A673 (cell line): ENCODE measurements at regions not wholly inside any gene's neighbourhood (a gene's known extent, or its start where the extent isn't known, plus 50 kb on each side); places are given as distances from the start of the nearest gene placed in this dataset.

Source experiments
- BruUV-seq: library from RNA; stranded (reverse); fragments of 400-500 nt; replicated peaks from 2 replicates; lab custom pipeline; 2021; lab: Mats Ljungman, UMichigan
- CTCF ChIA-PET: fragments of 300-600 bp; sonication (Branson Sonifier 250); formaldehyde crosslinking; loops from one replicate; lab custom pipeline; 2022; ENCODE audit warnings: antibody characterized with exemption; lab: Charles Lee
- POLR2A ChIA-PET: fragments of 300-600 bp; sonication (Branson Sonifier 250); formaldehyde crosslinking; loops from one replicate; lab custom pipeline; 2022; ENCODE audit warnings: antibody characterized with exemption; ENCODE audit not compliant: low non-redundant PET; lab: Charles Lee
- DNase-seq: peaks from one replicate; pipeline ENCODE4 v3.0.0-alpha.2; 2015; ENCODE audit warnings: low spot score
- H3K27ac ChIP-seq: fragments of 200-600 bp; sonication (generic); 2 replicates; pipeline ENCODE4 v1.5.1; 2016; ENCODE audit warnings: mixed run types, low read depth, mild to moderate bottlenecking, mixed read lengths, antibody characterized with exemption, low read length; ENCODE audit not compliant: poor library complexity, severe bottlenecking
- H3K27me3 ChIP-seq: fragments of 200-600 bp; sonication (generic); replicated peaks from 2 replicates; pipeline ENCODE4 v1.6.1; 2017; ENCODE audit warnings: mixed run types, low read depth, mild to moderate bottlenecking, mixed read lengths, antibody characterized with exemption, low read length; ENCODE audit not compliant: insufficient read depth, poor library complexity
- H3K36me3 ChIP-seq: fragments of 200-600 bp; sonication (generic); 2 replicates; pipeline ENCODE4 v1.6.1; 2016; ENCODE audit warnings: mixed run types, mild to moderate bottlenecking, mixed read lengths, antibody characterized with exemption, low read length; ENCODE audit not compliant: insufficient read depth, poor library complexity, severe bottlenecking
- H3K4me1 ChIP-seq: fragments of 200-600 bp; sonication (generic); 2 replicates; pipeline ENCODE4 v1.6.1; 2017; ENCODE audit warnings: mixed run types, mild to moderate bottlenecking, mixed read lengths, antibody characterized with exemption, low read length; ENCODE audit not compliant: insufficient read depth, poor library complexity, severe bottlenecking
- H3K4me3 ChIP-seq: fragments of 200-600 bp; sonication (generic); 2 replicates; pipeline ENCODE4 v1.5.1; 2016; ENCODE audit warnings: low read depth, mixed run types, mild to moderate bottlenecking, mixed read lengths, low read length; ENCODE audit not compliant: poor library complexity, severe bottlenecking
- H3K9me3 ChIP-seq: fragments of 200-600 bp; sonication (generic); 2 replicates; pipeline ENCODE4 v1.6.1; 2016; ENCODE audit warnings: mixed run types, low read depth, mild to moderate bottlenecking, mixed read lengths, antibody characterized with exemption, low read length; ENCODE audit not compliant: poor library complexity, severe bottlenecking
- EZH2 ChIP-seq: fragments of 200-600 bp; sonication (generic); IDR thresholded peaks from 2 replicates; pipeline ENCODE4 v1.6.1; 2017; ENCODE audit warnings: borderline replicate concordance, low read depth, mild to moderate bottlenecking, mixed read lengths, antibody characterized with exemption, low read length; ENCODE audit not compliant: poor library complexity, severe bottlenecking
- intact Hi-C: fragments of 100-400 bp; cut with micrococcal nuclease; formaldehyde crosslinking; loops from one replicate; pipeline ENCODE4 v1.10.0; 2022; ENCODE audit not compliant: unreplicated experiment
- TF ChIP-seq, protein P1 (sequence below): fragments of 300-800, 200-600 bp; sonication (generic); conservative IDR thresholded peaks from 2 replicates; pipeline ENCODE4 v1.5.1; 2017; ENCODE audit warnings: low read depth, mild to moderate bottlenecking, antibody characterized with exemption, low read length, moderate library complexity, mixed read lengths

DNA sequence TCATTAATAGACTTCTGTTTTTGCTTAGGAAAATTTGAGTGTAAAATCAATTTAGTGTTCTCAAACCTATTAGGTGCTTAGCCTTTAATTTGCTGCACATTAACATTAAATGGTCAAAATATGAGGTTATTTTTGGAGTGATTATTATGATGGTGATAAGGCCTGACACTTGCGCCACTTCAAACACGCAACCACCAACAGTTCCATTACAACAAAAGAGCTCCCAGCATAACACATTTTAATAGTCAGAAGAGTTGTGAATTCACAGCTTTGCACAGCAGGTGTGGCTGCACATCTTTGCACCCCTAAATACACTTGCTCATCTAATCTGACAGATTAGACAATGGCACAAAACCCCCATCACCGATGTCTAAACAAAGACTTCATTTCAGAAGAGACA, 940.7 kb downstream of the NR2F1-AS1 start:
- no peak overlapping the region for H3K27ac ChIP-seq
- no TSS peak for BruUV-seq
- no peaks in the 10 kb centered on the region for H3K9me3 ChIP-seq
- TF ChIP-seq, protein P1, sequence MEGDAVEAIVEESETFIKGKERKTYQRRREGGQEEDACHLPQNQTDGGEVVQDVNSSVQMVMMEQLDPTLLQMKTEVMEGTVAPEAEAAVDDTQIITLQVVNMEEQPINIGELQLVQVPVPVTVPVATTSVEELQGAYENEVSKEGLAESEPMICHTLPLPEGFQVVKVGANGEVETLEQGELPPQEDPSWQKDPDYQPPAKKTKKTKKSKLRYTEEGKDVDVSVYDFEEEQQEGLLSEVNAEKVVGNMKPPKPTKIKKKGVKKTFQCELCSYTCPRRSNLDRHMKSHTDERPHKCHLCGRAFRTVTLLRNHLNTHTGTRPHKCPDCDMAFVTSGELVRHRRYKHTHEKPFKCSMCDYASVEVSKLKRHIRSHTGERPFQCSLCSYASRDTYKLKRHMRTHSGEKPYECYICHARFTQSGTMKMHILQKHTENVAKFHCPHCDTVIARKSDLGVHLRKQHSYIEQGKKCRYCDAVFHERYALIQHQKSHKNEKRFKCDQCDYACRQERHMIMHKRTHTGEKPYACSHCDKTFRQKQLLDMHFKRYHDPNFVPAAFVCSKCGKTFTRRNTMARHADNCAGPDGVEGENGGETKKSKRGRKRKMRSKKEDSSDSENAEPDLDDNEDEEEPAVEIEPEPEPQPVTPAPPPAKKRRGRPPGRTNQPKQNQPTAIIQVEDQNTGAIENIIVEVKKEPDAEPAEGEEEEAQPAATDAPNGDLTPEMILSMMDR = no peak
- TF ChIP-seq EZH2 = no peak
- DNase-seq = no peak
- H3K27me3 ChIP-seq = no peaks in the 10 kb centered on the region
- no peak overlapping the region for H3K4me3 ChIP-seq
- H3K36me3 ChIP-seq = no peaks in the 10 kb centered on the region
- peaks cover 7% of the 10 kb centered on the region for H3K4me1 ChIP-seq
- ChIA-PET CTCF (no interaction called here), POLR2A (no interaction called here)
- intact Hi-C loops = no loop called here

DNA sequence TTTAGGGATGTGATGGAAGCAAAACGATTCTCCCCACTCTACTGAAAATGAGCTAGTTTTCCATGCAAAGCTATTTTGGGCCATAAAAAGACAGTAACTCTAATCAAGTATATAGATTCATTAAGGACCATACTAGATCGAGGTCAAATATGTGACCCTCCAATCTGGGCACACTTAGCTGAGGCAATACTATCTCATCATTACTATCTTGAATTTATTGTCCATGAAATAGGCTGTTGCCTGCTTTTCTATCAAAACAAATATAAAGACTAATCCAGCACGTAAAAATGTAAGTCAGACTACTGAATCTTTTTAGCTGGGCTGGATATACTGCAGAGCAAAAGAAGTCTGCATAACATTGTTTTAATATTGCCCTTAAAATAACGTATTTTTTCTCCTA, 943.1 kb downstream of the NR2F1-AS1 start:
- intact Hi-C loops = no loop called here
- no peaks in the 10 kb centered on the region for H3K36me3 ChIP-seq
- H3K4me1 ChIP-seq = peaks cover 7% of the 10 kb centered on the region
- CTCF ChIA-PET = no interaction called here
- no peak for DNase-seq
- no TSS peak for BruUV-seq
- no peak overlapping the region for H3K27ac ChIP-seq
- no peaks in the 10 kb centered on the region for H3K9me3 ChIP-seq
- POLR2A ChIA-PET = no interaction called here
- no peak for TF ChIP-seq EZH2
- TF ChIP-seq, protein P1 = no peak
- H3K4me3 ChIP-seq = no peak overlapping the region
- no peaks in the 10 kb centered on the region for H3K27me3 ChIP-seq

DNA sequence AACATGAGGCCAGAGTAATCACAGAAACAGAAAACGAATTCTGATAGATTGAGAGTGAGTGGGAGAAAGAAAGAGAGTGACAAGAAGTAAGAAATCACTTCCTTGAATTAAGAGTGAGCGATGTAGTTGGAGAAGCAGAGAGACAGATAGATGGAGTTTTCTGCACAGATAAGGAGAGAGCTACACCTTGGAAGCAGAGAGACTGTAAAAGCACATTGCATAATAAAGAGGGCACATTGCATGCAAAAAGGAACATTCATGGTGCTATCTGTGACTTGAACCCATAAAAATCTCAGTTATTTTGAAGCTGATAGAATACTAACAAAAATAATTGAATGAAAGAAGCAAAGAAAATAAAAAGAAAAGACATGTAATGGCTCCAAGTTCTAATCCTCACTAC, 943.8 kb downstream of the NR2F1-AS1 start:
- Histone ChIP-seq H3K4me3 (no peak overlapping the region), H3K27me3 (no peaks in the 10 kb centered on the region), H3K9me3 (no peaks in the 10 kb centered on the region), H3K27ac (no peak overlapping the region), H3K4me1 (peaks cover 7% of the 10 kb centered on the region), H3K36me3 (no peaks in the 10 kb centered on the region)
- DNase-seq = no peak
- TF ChIP-seq, protein P1 = no peak
- no peak for TF ChIP-seq EZH2
- CTCF ChIA-PET = no interaction called here
- no TSS peak for BruUV-seq
- POLR2A ChIA-PET = no interaction called here
- intact Hi-C loops = no loop called here
